HepG2 (cell line): ENCODE measurements at regions not wholly inside any gene's neighbourhood (a gene's known extent, or its start where the extent isn't known, plus 50 kb on each side); places are given as distances from the start of the nearest gene placed in this dataset.
A peak's percentile ranks its signal among the peaks of the same experiment; 100 is the strongest.

Experiments
- FOSL1 ChIP-seq: sonication (generic); formaldehyde crosslinking; IDR thresholded peaks from 2 replicates; pipeline ENCODE4 v1.9.0; 2021; ENCODE audit warnings: missing genetic modification reagents, borderline replicate concordance
- NR2F2 ChIP-seq: IDR thresholded peaks from 2 replicates; pipeline ENCODE4 v1.6.1; 2012; ENCODE audit warnings: low read depth, inconsistent platforms, borderline replicate concordance
- SPEN ChIP-seq: sonication (generic); formaldehyde crosslinking; IDR thresholded peaks from 2 replicates; pipeline ENCODE4 v1.5.1; 2020; ENCODE audit warnings: low read depth, mild to moderate bottlenecking, missing genetic modification reagents
- THAP7 ChIP-seq: sonication (generic); formaldehyde crosslinking; IDR thresholded peaks from 2 replicates; pipeline ENCODE4 v1.8.1; 2023; ENCODE audit warnings: mild to moderate bottlenecking, missing genetic modification reagents
- YEATS4 ChIP-seq: sonication (generic); formaldehyde crosslinking; IDR thresholded peaks from 2 replicates; pipeline ENCODE4 v1.4.0; 2020; ENCODE audit warnings: missing genetic modification reagents, borderline replicate concordance
- ZNF180 ChIP-seq: sonication (generic); formaldehyde crosslinking; IDR thresholded peaks from 2 replicates; pipeline ENCODE4 v1.4.0; 2020; ENCODE audit warnings: low read depth, missing genetic modification reagents, borderline replicate concordance
- ZNF891 ChIP-seq: sonication (generic); formaldehyde crosslinking; IDR thresholded peaks from 2 replicates; pipeline ENCODE4 v1.5.0; 2020; ENCODE audit warnings: mild to moderate bottlenecking, missing genetic modification reagents
- TF ChIP-seq, protein P1 (sequence below): sonication (generic); formaldehyde crosslinking; IDR thresholded peaks from 2 replicates; pipeline ENCODE4 v1.4.0; 2020; ENCODE audit warnings: missing genetic modification reagents, borderline replicate concordance
- TF ChIP-seq, protein P2 (sequence below): IDR thresholded peaks from 2 replicates; pipeline ENCODE4 v1.6.1; 2016; ENCODE audit warnings: mild to moderate bottlenecking

- TF ChIP-seq THAP7 (CRISPR knock-in tag) (no peak), YEATS4 (CRISPR knock-in tag) (peak; percentile 36; the same call in 1 of the 2 replicates), ZNF891 (CRISPR knock-in tag) (no peak), SPEN (CRISPR knock-in tag) (no peak), NR2F2 (peak; percentile 83), FOSL1 (CRISPR knock-in tag) (no peak), ZNF180 (CRISPR knock-in tag) (no peak)
- TF ChIP-seq, protein P1, sequence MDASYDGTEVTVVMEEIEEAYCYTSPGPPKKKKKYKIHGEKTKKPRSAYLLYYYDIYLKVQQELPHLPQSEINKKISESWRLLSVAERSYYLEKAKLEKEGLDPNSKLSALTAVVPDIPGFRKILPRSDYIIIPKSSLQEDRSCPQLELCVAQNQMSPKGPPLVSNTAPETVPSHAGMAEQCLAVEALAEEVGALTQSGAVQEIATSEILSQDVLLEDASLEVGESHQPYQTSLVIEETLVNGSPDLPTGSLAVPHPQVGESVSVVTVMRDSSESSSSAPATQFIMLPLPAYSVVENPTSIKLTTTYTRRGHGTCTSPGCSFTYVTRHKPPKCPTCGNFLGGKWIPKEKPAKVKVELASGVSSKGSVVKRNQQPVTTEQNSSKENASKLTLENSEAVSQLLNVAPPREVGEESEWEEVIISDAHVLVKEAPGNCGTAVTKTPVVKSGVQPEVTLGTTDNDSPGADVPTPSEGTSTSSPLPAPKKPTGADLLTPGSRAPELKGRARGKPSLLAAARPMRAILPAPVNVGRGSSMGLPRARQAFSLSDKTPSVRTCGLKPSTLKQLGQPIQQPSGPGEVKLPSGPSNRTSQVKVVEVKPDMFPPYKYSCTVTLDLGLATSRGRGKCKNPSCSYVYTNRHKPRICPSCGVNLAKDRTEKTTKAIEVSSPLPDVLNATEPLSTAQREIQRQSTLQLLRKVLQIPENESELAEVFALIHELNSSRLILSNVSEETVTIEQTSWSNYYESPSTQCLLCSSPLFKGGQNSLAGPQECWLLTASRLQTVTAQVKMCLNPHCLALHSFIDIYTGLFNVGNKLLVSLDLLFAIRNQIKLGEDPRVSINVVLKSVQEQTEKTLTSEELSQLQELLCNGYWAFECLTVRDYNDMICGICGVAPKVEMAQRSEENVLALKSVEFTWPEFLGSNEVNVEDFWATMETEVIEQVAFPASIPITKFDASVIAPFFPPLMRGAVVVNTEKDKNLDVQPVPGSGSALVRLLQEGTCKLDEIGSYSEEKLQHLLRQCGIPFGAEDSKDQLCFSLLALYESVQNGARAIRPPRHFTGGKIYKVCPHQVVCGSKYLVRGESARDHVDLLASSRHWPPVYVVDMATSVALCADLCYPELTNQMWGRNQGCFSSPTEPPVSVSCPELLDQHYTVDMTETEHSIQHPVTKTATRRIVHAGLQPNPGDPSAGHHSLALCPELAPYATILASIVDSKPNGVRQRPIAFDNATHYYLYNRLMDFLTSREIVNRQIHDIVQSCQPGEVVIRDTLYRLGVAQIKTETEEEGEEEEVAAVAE (CRISPR knock-in tag) = 0 out of 2 replicates have a peak, but pooled peaks have one; percentile 36
- TF ChIP-seq, protein P2, sequence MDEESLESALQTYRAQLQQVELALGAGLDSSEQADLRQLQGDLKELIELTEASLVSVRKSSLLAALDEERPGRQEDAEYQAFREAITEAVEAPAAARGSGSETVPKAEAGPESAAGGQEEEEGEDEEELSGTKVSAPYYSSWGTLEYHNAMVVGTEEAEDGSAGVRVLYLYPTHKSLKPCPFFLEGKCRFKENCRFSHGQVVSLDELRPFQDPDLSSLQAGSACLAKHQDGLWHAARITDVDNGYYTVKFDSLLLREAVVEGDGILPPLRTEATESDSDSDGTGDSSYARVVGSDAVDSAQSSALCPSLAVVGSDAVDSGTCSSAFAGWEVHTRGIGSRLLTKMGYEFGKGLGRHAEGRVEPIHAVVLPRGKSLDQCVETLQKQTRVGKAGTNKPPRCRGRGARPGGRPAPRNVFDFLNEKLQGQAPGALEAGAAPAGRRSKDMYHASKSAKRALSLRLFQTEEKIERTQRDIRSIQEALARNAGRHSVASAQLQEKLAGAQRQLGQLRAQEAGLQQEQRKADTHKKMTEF = peak; percentile 80
Measured at GRCh38 chr11:105202844-105203548, 63.4 kb upstream of the CARD18 start (continued).
